HepG2 (cell line): ENCODE measurements at regions not wholly inside any gene's neighbourhood (a gene's known extent, or its start where the extent isn't known, plus 50 kb on each side); places are given as distances from the start of the nearest gene placed in this dataset.

Source experiments
- CTCF ChIP-seq: sonication (generic); formaldehyde crosslinking; IDR thresholded peaks from 2 replicates; pipeline ENCODE4 v1.5.0; 2020; ENCODE audit warnings: mild to moderate bottlenecking, missing genetic modification reagents, moderate library complexity
- NR1H2 ChIP-seq: sonication (generic); formaldehyde crosslinking; IDR thresholded peaks from 2 replicates; pipeline ENCODE4 v1.8.1; 2022; ENCODE audit warnings: low read depth, missing genetic modification reagents, borderline replicate concordance
- SIN3B ChIP-seq: fragments of 150-350 bp; IDR thresholded peaks from 2 replicates; pipeline ENCODE4 v1.6.1; 2014; ENCODE audit warnings: low read length
- TGIF2 ChIP-seq: IDR thresholded peaks from 2 replicates; pipeline ENCODE4 v1.6.1; 2016; ENCODE audit warnings: control low read depth, missing compliant biosample characterization
- ZNF20 ChIP-seq: sonication (generic); formaldehyde crosslinking; IDR thresholded peaks from 2 replicates; pipeline ENCODE4 v1.4.0; 2020; ENCODE audit warnings: mild to moderate bottlenecking, moderate library complexity, missing genetic modification reagents
- ZNF75D ChIP-seq: sonication (generic); formaldehyde crosslinking; IDR thresholded peaks from 2 replicates; pipeline ENCODE4 v1.8.1; 2023; ENCODE audit warnings: missing genetic modification reagents, mild to moderate bottlenecking, borderline replicate concordance
- TF ChIP-seq, protein P1 (sequence below): sonication (generic); IDR thresholded peaks from 2 replicates; pipeline ENCODE4 v1.6.1; 2016; ENCODE audit warnings: low read depth, borderline replicate concordance

GRCh38 chr2:59868981-59869380 lies 684.5 kb downstream of the BCL11A start:
- TF ChIP-seq ZNF75D (CRISPR knock-in tag) (no peak), TGIF2 (CRISPR knock-in tag) (no peak), NR1H2 (CRISPR knock-in tag) (no peak), CTCF (CRISPR knock-in tag) (no peak), ZNF20 (no peak), SIN3B (no peak)
- TF ChIP-seq, protein P1, sequence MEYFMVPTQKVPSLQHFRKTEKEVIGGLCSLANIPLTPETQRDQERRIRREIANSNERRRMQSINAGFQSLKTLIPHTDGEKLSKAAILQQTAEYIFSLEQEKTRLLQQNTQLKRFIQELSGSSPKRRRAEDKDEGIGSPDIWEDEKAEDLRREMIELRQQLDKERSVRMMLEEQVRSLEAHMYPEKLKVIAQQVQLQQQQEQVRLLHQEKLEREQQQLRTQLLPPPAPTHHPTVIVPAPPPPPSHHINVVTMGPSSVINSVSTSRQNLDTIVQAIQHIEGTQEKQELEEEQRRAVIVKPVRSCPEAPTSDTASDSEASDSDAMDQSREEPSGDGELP, result no peak
